Lower leg skin (tissue), 3 donors: ENCODE measurements at regions not wholly inside any gene's neighbourhood (a gene's known extent, or its start where the extent isn't known, plus 50 kb on each side); places are given as distances from the start of the nearest gene placed in this dataset.

Experiments used
- POLR2A ChIP-seq, 2 donors: fragments of 450-650 bp; IDR thresholded peaks; one replicate each; pipeline ENCODE4 v1.6.1; 2016 to 2017; ENCODE audit warnings: antibody characterized with exemption in 2 of 2, mild to moderate bottlenecking in 1 of 2, moderate library complexity in 1 of 2
- TF ChIP-seq, protein P1 (sequence below), 3 donors: fragments of 450-650 bp; IDR thresholded peaks; one replicate each; pipeline ENCODE4 v1.5.1; 2016; ENCODE audit warnings: antibody characterized with exemption in 3 of 3, mild to moderate bottlenecking in 3 of 3, moderate library complexity in 2 of 3

DNA sequence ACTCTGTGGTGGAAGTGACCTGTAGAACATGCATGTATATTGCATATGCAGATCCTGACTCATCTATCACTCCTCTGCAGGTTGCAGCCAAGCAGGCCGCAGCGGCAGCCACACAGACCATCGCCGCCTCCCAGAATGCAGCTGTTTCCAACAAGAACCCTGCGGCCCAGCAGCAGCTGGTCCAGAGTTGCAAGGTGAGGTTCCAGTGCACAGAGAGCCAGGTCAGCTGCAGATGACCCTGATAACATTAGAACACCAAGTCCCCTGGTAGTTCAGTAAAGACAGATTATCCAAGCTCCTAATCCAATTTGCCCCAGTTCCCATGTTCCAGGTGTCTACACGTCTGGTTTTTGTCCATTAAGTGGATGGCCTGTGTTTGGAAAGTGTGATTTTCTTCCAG is 325.1 kb upstream of the TPM1 start:
- no peak for TF ChIP-seq POLR2A (IDR thresholded peaks at IDR 0.05)
- TF ChIP-seq, protein P1, sequence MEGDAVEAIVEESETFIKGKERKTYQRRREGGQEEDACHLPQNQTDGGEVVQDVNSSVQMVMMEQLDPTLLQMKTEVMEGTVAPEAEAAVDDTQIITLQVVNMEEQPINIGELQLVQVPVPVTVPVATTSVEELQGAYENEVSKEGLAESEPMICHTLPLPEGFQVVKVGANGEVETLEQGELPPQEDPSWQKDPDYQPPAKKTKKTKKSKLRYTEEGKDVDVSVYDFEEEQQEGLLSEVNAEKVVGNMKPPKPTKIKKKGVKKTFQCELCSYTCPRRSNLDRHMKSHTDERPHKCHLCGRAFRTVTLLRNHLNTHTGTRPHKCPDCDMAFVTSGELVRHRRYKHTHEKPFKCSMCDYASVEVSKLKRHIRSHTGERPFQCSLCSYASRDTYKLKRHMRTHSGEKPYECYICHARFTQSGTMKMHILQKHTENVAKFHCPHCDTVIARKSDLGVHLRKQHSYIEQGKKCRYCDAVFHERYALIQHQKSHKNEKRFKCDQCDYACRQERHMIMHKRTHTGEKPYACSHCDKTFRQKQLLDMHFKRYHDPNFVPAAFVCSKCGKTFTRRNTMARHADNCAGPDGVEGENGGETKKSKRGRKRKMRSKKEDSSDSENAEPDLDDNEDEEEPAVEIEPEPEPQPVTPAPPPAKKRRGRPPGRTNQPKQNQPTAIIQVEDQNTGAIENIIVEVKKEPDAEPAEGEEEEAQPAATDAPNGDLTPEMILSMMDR (IDR thresholded peaks at IDR 0.05): no peak
